ENCODE measurements at regions not wholly inside any gene's neighbourhood (a gene's known extent, or its start where the extent isn't known, plus 50 kb on each side); places are given as distances from the start of the nearest gene placed in this dataset.

GRCh38 chr9:120186276-120186675 lies 393.7 kb downstream of the CDK5RAP2 start:
- DNase-seq (ENCODE audit: low read depth, low spot score) = no peak
- H3K9me3 Mint-ChIP-seq = no peaks in the 10 kb centered on the region
- peaks cover 45% of the 10 kb centered on the region for H3K27me3 Mint-ChIP-seq (ENCODE audit: low read depth)
- H3K4me3 Mint-ChIP-seq = no peak overlapping the region
- H3K27ac Mint-ChIP-seq (ENCODE audit: unreplicated experiment) = no peak overlapping the region
- TF ChIP-seq, protein P1, sequence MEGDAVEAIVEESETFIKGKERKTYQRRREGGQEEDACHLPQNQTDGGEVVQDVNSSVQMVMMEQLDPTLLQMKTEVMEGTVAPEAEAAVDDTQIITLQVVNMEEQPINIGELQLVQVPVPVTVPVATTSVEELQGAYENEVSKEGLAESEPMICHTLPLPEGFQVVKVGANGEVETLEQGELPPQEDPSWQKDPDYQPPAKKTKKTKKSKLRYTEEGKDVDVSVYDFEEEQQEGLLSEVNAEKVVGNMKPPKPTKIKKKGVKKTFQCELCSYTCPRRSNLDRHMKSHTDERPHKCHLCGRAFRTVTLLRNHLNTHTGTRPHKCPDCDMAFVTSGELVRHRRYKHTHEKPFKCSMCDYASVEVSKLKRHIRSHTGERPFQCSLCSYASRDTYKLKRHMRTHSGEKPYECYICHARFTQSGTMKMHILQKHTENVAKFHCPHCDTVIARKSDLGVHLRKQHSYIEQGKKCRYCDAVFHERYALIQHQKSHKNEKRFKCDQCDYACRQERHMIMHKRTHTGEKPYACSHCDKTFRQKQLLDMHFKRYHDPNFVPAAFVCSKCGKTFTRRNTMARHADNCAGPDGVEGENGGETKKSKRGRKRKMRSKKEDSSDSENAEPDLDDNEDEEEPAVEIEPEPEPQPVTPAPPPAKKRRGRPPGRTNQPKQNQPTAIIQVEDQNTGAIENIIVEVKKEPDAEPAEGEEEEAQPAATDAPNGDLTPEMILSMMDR (conservative IDR thresholded peaks at IDR 0.05) = no peak
- no peaks in the 10 kb centered on the region for H3K4me1 Mint-ChIP-seq
- H3K36me3 Mint-ChIP-seq (ENCODE audit: low read depth) = no peaks in the 10 kb centered on the region

- no peak overlapping the region for H3K27ac Mint-ChIP-seq (ENCODE audit: unreplicated experiment)
- no peaks in the 10 kb centered on the region for H3K9me3 Mint-ChIP-seq
- H3K36me3 Mint-ChIP-seq (ENCODE audit: low read depth) = no peaks in the 10 kb centered on the region
- H3K27me3 Mint-ChIP-seq (ENCODE audit: low read depth) = peaks cover 47% of the 10 kb centered on the region
- DNase-seq (ENCODE audit: low read depth, low spot score) = no peak
- TF ChIP-seq, protein P1 (conservative IDR thresholded peaks at IDR 0.05) = no peak
- no peaks in the 10 kb centered on the region for H3K4me1 Mint-ChIP-seq
- H3K4me3 Mint-ChIP-seq = no peak overlapping the region
Observed at GRCh38 chr9:120184266-120184665, 395.7 kb downstream of the CDK5RAP2 start.

- Mint-ChIP-seq H3K4me3 (no peak overlapping the region), H3K4me1 (no peaks in the 10 kb centered on the region), H3K36me3 (ENCODE audit: low read depth) (no peaks in the 10 kb centered on the region), H3K27me3 (ENCODE audit: low read depth) (peaks cover 43% of the 10 kb centered on the region), H3K9me3 (no peaks in the 10 kb centered on the region), H3K27ac (ENCODE audit: unreplicated experiment) (no peak overlapping the region)
- DNase-seq (ENCODE audit: low read depth, low spot score) = no peak
- TF ChIP-seq, protein P1 (conservative IDR thresholded peaks at IDR 0.05) = no peak
Observed at GRCh38 chr9:120183615-120184014, 396.4 kb downstream of the CDK5RAP2 start.

DNA sequence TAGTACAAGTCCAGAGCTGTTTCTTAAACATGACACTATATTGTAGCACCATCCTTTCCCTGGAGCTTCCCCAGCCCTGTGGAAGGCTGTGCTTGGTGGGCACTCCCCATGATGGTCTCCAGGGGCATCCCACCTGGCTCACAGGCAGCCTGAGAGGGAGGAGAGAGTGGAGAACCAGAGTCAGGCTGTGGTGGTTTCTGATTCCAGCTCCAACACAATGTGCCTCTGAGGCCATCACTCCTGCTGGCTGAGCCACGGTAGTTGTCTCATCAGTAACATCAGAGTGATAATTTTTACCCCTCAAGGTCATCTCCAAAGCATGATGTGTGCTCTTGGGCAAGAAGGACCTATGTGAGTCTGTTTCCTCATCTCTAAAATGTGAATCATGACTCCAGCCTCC lies 398.0 kb downstream of the CDK5RAP2 start:
- Mint-ChIP-seq H3K4me3 (no peak overlapping the region), H3K9me3 (peaks cover 4% of the 10 kb centered on the region), H3K27ac (ENCODE audit: unreplicated experiment) (no peak overlapping the region), H3K36me3 (ENCODE audit: low read depth) (no peaks in the 10 kb centered on the region), H3K4me1 (no peaks in the 10 kb centered on the region), H3K27me3 (ENCODE audit: low read depth) (peaks cover 36% of the 10 kb centered on the region)
- no peak for DNase-seq (ENCODE audit: low read depth, low spot score)
- TF ChIP-seq, protein P1 (conservative IDR thresholded peaks at IDR 0.05) = no peak

DNA sequence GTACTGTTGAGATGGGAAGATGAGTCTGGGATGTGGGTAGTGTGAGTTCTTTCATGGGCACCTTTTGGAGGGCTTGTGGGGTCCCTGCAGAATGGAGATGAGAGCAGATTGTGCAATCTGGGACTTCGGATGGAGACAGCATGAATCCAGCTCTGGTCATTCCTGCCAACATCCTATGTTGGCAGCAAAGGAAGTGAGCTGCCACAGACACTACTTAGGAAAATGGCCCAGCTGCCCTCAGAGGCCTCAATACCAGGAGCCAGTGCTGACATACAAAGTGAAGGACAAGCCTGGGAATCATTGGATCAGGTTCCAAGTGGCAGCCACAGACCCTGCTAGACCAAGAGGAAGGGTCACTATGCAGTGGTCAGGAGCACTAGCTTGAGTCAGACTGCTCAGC lies 402.8 kb downstream of the CDK5RAP2 start:
- Mint-ChIP-seq H3K4me3 (no peak overlapping the region), H3K36me3 (ENCODE audit: low read depth) (no peaks in the 10 kb centered on the region), H3K9me3 (peaks cover 6% of the 10 kb centered on the region), H3K27ac (ENCODE audit: unreplicated experiment) (no peak overlapping the region), H3K27me3 (ENCODE audit: low read depth) (peaks cover 29% of the 10 kb centered on the region), H3K4me1 (no peaks in the 10 kb centered on the region)
- DNase-seq (ENCODE audit: low read depth, low spot score) = no peak
- TF ChIP-seq, protein P1 (conservative IDR thresholded peaks at IDR 0.05) = no peak

DNA sequence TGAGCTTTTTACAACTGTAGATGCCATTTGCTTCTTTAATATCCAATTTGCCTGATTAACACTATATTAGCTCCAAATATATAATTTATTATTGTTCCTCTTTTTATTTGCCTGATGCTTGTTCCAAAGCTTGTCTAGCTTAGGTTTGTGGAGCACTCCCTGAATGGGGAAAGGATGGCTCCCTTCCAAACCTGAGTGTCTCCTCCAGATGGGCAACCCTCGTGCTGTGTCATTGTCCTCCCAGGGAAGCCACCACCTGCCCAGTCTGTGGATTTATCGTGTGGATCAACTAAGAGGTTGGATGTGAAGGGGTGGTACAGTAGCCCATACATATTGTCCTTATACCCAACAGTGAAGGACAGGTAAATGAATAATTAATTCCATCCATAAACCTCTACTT lies 404.9 kb downstream of the CDK5RAP2 start:
- H3K27ac Mint-ChIP-seq (ENCODE audit: unreplicated experiment) = no peak overlapping the region
- H3K4me1 Mint-ChIP-seq = no peaks in the 10 kb centered on the region
- H3K27me3 Mint-ChIP-seq (ENCODE audit: low read depth) = peaks cover 28% of the 10 kb centered on the region
- TF ChIP-seq, protein P1 (conservative IDR thresholded peaks at IDR 0.05) = no peak
- H3K36me3 Mint-ChIP-seq (ENCODE audit: low read depth) = no peaks in the 10 kb centered on the region
- no peak for DNase-seq (ENCODE audit: low read depth, low spot score)
- no peak overlapping the region for H3K4me3 Mint-ChIP-seq
- peaks cover 6% of the 10 kb centered on the region for H3K9me3 Mint-ChIP-seq

Measured in neural crest cell (in vitro differentiated cells).